Transverse colon (tissue), 1 donor: ENCODE measurements at regions not wholly inside any gene's neighbourhood (a gene's known extent, or its start where the extent isn't known, plus 50 kb on each side); places are given as distances from the start of the nearest gene placed in this dataset.

ENCODE experiments used
- EP300 ChIP-seq: sonication (generic); formaldehyde crosslinking; IDR thresholded peaks from one replicate; pipeline ENCODE4 v1.6.1; 2017; ENCODE audit warnings: antibody characterized with exemption, low read depth
- POLR2A ChIP-seq: fragments of 450-650 bp; IDR thresholded peaks from one replicate; pipeline ENCODE4 v1.6.1; 2016; ENCODE audit warnings: antibody characterized with exemption, mild to moderate bottlenecking, moderate library complexity

GRCh38 chr7:108789451-108789850 lies 219.8 kb downstream of the DNAJB9 start:
- TF ChIP-seq EP300 = no peak
- TF ChIP-seq POLR2A = no peak
